Memory B cell (primary cell): ENCODE measurements at regions not wholly inside any gene's neighbourhood (a gene's known extent, or its start where the extent isn't known, plus 50 kb on each side); places are given as distances from the start of the nearest gene placed in this dataset.
"Not testable (repeated sequence)": the region's sequence is repeated elsewhere in the genome, so short reads cannot be mapped to it uniquely, and the experiment has no call there.

Experiments used
- ATAC-seq: fragments of 150-1000 bp; cut with Tn5 transposase; 2 replicates; pipeline ENCODE4 v1.10.0; 2021; ENCODE audit warnings: low read depth, mild to moderate bottlenecking, moderate library complexity
- DNase-seq, 2 donors: peaks; one replicate each; pipeline ENCODE4 v3.0.0; 2022; ENCODE audit warnings: low spot score in 2 of 2
- H3K27ac Mint-ChIP-seq: one replicate; pipeline ENCODE4 v1.8.0; 2022; ENCODE audit warnings: mild to moderate bottlenecking, moderate library complexity, mixed read lengths
- H3K27me3 Mint-ChIP-seq: one replicate; pipeline ENCODE4 v1.8.0; 2022; ENCODE audit warnings: mixed read lengths
- H3K36me3 Mint-ChIP-seq: one replicate; pipeline ENCODE4 v1.8.0; 2022; ENCODE audit warnings: mild to moderate bottlenecking, mixed read lengths
- H3K4me1 Mint-ChIP-seq: one replicate; pipeline ENCODE4 v1.8.0; 2022; ENCODE audit warnings: mixed read lengths
- H3K4me3 Mint-ChIP-seq: one replicate; pipeline ENCODE4 v1.8.0; 2022; ENCODE audit warnings: mild to moderate bottlenecking, moderate library complexity, mixed read lengths
- H3K9me3 Mint-ChIP-seq: one replicate; pipeline ENCODE4 v1.8.0; 2022; ENCODE audit warnings: mixed read lengths

- Mint-ChIP-seq H3K4me3 (no peak overlapping the region), H3K36me3 (no peaks in the 10 kb centered on the region), H3K9me3 (peaks cover 15% of the 10 kb centered on the region), H3K27me3 (no peaks in the 10 kb centered on the region), H3K4me1 (no peaks in the 10 kb centered on the region), H3K27ac (no peak overlapping the region)
- DNase-seq (no peak), ATAC-seq (no peak)
These were observed 1799.7 kb downstream of the SLITRK5 start for GRCh38 chr13:89470901-89471300.

DNA sequence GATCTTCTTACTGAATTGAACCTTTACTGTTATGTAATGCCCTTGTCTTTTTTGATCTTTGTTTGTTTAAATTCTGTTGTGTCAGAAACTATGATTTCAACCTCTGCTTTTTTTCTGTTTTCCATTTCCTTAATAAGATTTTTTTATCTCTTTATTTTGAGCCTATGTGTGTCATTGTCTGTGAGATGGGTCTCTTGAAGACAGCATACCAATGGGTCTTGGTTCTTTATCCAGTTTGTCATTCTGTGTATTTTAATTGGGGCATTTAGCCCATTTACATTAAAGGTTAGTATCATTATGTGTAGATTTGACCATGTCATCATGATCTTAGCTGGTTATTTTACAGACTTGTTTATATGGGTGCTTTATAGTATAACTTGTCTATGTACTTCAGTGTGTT lies 1803.3 kb downstream of the SLITRK5 start:
- no peaks in the 10 kb centered on the region for H3K27me3 Mint-ChIP-seq
- no peak overlapping the region for H3K27ac Mint-ChIP-seq
- H3K9me3 Mint-ChIP-seq, result peaks cover 11% of the 10 kb centered on the region
- ATAC-seq, result no peak
- no peaks in the 10 kb centered on the region for H3K36me3 Mint-ChIP-seq
- H3K4me3 Mint-ChIP-seq, result no peak overlapping the region
- H3K4me1 Mint-ChIP-seq, result no peaks in the 10 kb centered on the region
- DNase-seq, result no peak

DNA sequence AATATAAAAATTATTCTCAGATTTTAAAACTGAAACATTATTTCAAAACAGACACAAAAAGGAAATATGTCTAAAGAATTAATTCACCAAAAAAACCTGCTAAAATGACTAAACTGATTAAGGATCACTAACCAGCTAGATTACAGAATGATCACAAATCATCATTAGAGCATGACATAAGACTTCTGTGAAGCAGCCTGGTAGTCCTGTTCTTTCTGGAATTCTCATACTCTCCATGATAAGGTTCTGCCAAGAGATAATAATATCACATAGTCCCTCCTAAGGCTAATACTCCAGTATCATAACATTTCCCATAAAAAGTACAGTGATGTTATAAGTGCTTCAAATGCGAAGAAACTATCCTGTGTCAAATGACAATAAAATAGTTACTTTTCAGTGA lies 1814.9 kb downstream of the SLITRK5 start:
- Mint-ChIP-seq H3K4me1 (no peaks in the 10 kb centered on the region), H3K36me3 (no peaks in the 10 kb centered on the region), H3K9me3 (peaks cover 5% of the 10 kb centered on the region), H3K4me3 (no peak overlapping the region), H3K27me3 (no peaks in the 10 kb centered on the region), H3K27ac (no peak overlapping the region)
- DNase-seq (no peak), ATAC-seq (no peak)

DNA sequence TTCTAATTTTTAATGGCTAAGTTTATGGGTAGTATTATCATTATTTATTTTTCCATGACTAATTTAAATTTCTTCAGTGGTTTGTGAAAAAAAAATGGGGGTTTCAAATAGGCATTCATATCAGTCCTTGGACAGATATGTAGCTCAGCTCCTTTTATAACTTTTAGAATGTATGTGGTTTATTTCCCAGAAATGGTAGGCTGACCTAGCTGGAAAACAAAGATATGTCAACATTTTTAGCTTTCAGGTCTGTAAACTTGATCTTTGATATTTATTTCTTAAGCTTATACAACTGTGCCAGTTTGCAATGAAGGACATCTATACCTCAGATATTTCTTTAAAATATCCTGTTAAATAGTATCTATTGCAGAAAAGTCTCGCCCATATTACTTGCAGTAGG lies 1815.5 kb downstream of the SLITRK5 start:
- DNase-seq (no peak), ATAC-seq (no peak)
- H3K4me1 Mint-ChIP-seq, result no peaks in the 10 kb centered on the region
- H3K27me3 Mint-ChIP-seq, result no peaks in the 10 kb centered on the region
- no peak overlapping the region for H3K4me3 Mint-ChIP-seq
- H3K36me3 Mint-ChIP-seq, result peaks cover 1% of the 10 kb centered on the region
- no peak overlapping the region for H3K27ac Mint-ChIP-seq
- H3K9me3 Mint-ChIP-seq, result peaks cover 8% of the 10 kb centered on the region

- no peak overlapping the region for H3K4me3 Mint-ChIP-seq
- no peak overlapping the region for H3K27ac Mint-ChIP-seq
- peaks cover 1% of the 10 kb centered on the region for H3K36me3 Mint-ChIP-seq
- H3K4me1 Mint-ChIP-seq, result no peaks in the 10 kb centered on the region
- no peak for ATAC-seq
- DNase-seq, result no peak
- peaks cover 7% of the 10 kb centered on the region for H3K9me3 Mint-ChIP-seq
- no peaks in the 10 kb centered on the region for H3K27me3 Mint-ChIP-seq
These were observed 1819.5 kb downstream of the SLITRK5 start for GRCh38 chr13:89490661-89491060.

- peaks cover 1% of the 10 kb centered on the region for H3K36me3 Mint-ChIP-seq
- no peaks in the 10 kb centered on the region for H3K27me3 Mint-ChIP-seq
These were observed 1825.3 kb downstream of the SLITRK5 start for GRCh38 chr13:89496478-89496877.

DNA sequence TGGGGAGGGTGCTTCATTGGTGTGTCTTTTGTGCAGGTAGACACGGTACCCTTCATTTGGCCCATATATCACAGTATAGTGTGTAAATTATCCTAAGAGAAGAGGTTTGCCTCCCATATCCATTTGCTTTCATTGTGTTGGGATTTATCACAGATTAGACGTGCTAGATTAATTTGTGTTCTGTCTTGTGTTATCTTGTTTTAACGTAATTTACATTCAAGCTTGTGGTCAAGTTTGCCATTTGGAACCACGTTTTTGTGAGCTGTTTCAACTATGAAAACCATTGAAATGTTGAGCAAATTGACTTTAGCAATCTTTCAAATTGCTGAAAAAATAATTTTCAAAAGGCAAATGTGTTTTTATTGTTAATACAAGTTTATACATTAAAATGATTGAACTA lies 1826.5 kb downstream of the SLITRK5 start:
- Mint-ChIP-seq H3K9me3 (peaks cover 10% of the 10 kb centered on the region), H3K27ac (no peak overlapping the region), H3K27me3 (no peaks in the 10 kb centered on the region), H3K36me3 (no peaks in the 10 kb centered on the region), H3K4me1 (no peaks in the 10 kb centered on the region), H3K4me3 (no peak overlapping the region)
- no peak for DNase-seq
- ATAC-seq, result no peak

More at GRCh38 chr13:89496478-89496877, 1825.3 kb downstream of the SLITRK5 start:
- H3K4me3 Mint-ChIP-seq, result no peak overlapping the region
- peaks cover 10% of the 10 kb centered on the region for H3K9me3 Mint-ChIP-seq
- ATAC-seq (no peak), DNase-seq (no peak)
- no peaks in the 10 kb centered on the region for H3K4me1 Mint-ChIP-seq
- H3K27ac Mint-ChIP-seq, result no peak overlapping the region

DNA sequence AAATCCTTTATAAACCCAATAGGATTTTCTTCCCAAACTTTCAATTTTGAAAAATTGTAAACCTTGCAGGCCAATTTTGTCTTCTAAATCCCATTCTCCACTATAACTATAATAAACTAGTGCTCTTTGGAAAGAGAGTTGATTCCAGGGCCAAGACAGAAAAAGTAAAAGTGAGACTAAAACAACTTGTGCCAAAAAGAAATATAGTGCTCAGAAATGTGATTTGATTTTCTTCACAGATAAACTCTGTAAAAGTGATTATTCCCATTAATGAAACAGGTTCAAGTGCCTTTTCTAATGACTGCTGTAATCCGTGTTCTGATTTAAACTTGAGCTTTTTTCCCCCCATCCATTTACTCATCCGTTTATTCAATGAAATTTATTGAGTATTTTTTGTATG lies 1831.1 kb downstream of the SLITRK5 start:
- no peak overlapping the region for H3K27ac Mint-ChIP-seq
- no peak for DNase-seq
- no peaks in the 10 kb centered on the region for H3K4me1 Mint-ChIP-seq
- peaks cover 5% of the 10 kb centered on the region for H3K9me3 Mint-ChIP-seq
- no peaks in the 10 kb centered on the region for H3K27me3 Mint-ChIP-seq
- H3K4me3 Mint-ChIP-seq, result no peak overlapping the region
- no peak for ATAC-seq
- no peaks in the 10 kb centered on the region for H3K36me3 Mint-ChIP-seq

DNA sequence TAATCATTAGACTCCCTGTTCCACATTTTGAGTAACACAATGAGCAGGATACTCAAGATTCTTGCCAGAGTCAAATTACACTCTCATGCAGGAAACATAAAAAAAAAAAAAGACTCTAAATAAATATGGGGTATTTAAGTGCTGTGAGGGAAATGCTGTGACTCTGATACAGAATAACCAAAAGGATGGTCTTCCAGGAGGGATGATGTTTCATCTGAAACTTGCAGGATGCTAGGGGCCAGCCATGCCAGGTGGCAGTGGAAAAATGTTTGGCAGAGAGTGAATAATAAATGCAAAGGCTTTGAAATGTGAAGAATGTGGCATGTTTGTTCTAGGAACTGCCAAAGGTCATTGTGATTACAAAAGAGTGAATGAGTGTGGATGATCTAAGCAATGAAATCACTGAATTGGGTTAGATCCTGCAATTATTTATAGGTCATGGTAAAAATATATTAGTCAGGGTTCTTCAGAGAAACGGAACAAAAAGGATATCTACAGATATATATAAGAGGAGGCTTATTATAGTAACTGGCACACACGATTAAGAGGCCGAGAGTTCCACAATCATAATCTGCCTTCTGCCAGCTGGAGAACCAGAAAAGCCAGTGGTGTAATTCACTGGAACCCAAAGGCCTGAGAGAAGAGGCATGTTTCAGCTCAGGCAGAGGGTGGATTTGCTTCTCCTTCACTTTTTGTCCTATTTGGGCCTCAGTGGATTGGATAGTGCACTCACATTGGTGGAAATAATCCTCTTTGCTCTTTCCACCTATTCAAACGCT lies 1832.8 kb upstream of the MIR17HG start:
- Mint-ChIP-seq H3K9me3 (peaks cover 11% of the 10 kb centered on the region), H3K27me3 (no peaks in the 10 kb centered on the region)

GRCh38 chr13:89515948-89516347 lies 1831.5 kb upstream of the MIR17HG start:
- no peak overlapping the region for H3K27ac Mint-ChIP-seq
- no peaks in the 10 kb centered on the region for H3K4me1 Mint-ChIP-seq
- H3K9me3 Mint-ChIP-seq, result peaks cover 7% of the 10 kb centered on the region
- no peak overlapping the region for H3K4me3 Mint-ChIP-seq
- H3K27me3 Mint-ChIP-seq, result no peaks in the 10 kb centered on the region
- DNase-seq (no peak), ATAC-seq (no peak)
- H3K36me3 Mint-ChIP-seq, result no peaks in the 10 kb centered on the region

More for the DNA sequence above, 1832.8 kb upstream of the MIR17HG start:
- H3K4me1 Mint-ChIP-seq, result no peaks in the 10 kb centered on the region
- H3K36me3 Mint-ChIP-seq, result no peaks in the 10 kb centered on the region
- DNase-seq, result no peak
- ATAC-seq, result no peak
- H3K27ac Mint-ChIP-seq, result no peak overlapping the region
- H3K4me3 Mint-ChIP-seq, result no peak overlapping the region

DNA sequence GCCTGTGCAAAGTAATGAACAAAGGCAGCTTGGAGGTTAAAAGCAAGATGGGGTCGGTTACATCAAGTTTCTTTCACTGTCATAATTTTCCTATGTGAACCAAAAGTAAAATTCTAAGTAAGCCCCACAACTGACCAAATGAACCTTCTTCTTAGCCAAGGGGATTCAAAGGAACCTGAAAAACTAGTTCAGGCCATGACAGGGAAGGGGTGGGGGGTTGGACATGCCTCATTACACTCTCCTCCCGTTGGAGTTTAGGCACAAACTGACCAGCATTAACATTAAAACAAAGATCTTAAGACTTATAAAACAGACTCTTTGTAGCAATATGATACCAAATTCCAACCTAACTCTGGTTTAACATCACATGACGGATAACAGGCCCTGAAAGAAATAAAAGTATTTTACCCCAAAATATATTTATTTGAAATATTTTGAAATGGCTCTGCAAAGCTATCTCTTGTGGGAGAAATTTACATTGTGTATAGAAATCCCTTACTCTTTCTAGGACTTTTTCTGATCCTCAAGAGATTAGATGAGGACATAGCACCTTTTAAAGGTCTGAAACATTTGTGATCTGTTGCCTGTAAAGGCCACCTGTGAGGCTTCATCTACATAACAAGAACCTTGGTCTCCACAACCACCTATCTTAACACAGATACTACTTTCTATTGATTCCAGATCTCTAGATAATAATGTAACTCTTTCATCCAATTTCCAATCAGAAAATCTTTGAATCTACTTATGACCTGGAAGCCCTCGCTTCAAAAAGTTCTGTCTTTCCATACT lies 1829.0 kb upstream of the MIR17HG start:
- no peak for DNase-seq
- Mint-ChIP-seq H3K36me3 (no peaks in the 10 kb centered on the region), H3K27ac (no peak overlapping the region), H3K27me3 (no peaks in the 10 kb centered on the region), H3K9me3 (peaks cover 11% of the 10 kb centered on the region), H3K4me1 (no peaks in the 10 kb centered on the region), H3K4me3 (no peak overlapping the region)
- no peak for ATAC-seq

DNA sequence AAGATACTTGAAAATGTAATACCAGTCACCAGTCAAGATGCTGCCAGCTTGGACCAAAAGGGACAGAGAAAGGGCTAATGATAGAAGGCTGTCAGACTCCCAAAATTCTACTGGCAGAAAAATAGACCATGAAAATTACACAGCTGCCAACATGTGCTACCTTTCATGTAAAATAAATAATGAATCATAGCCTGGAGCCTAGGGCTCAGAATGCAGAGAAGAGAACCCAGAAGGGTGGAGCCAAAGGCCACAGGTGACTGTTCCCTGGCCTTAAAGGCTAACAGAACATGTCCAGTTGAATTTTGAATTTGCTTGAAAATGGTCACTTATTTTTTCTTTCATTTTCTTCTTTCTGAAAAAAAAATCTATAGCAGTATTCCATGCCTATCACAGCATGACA lies 1827.0 kb upstream of the MIR17HG start:
- no peak for ATAC-seq
- H3K4me1 Mint-ChIP-seq, result no peaks in the 10 kb centered on the region
- no peak overlapping the region for H3K4me3 Mint-ChIP-seq
- H3K27ac Mint-ChIP-seq, result no peak overlapping the region
- no peaks in the 10 kb centered on the region for H3K36me3 Mint-ChIP-seq
- peaks cover 12% of the 10 kb centered on the region for H3K9me3 Mint-ChIP-seq
- no peak for DNase-seq
- H3K27me3 Mint-ChIP-seq, result no peaks in the 10 kb centered on the region

- not testable (repeated sequence) for ATAC-seq, H3K4me3 Mint-ChIP-seq, H3K27ac Mint-ChIP-seq, H3K27me3 Mint-ChIP-seq, H3K4me1 Mint-ChIP-seq, H3K36me3 Mint-ChIP-seq, DNase-seq
- peaks cover 12% of the 10 kb centered on the region for H3K9me3 Mint-ChIP-seq
These were observed 1825.8 kb upstream of the MIR17HG start for GRCh38 chr13:89521672-89522071.

DNA sequence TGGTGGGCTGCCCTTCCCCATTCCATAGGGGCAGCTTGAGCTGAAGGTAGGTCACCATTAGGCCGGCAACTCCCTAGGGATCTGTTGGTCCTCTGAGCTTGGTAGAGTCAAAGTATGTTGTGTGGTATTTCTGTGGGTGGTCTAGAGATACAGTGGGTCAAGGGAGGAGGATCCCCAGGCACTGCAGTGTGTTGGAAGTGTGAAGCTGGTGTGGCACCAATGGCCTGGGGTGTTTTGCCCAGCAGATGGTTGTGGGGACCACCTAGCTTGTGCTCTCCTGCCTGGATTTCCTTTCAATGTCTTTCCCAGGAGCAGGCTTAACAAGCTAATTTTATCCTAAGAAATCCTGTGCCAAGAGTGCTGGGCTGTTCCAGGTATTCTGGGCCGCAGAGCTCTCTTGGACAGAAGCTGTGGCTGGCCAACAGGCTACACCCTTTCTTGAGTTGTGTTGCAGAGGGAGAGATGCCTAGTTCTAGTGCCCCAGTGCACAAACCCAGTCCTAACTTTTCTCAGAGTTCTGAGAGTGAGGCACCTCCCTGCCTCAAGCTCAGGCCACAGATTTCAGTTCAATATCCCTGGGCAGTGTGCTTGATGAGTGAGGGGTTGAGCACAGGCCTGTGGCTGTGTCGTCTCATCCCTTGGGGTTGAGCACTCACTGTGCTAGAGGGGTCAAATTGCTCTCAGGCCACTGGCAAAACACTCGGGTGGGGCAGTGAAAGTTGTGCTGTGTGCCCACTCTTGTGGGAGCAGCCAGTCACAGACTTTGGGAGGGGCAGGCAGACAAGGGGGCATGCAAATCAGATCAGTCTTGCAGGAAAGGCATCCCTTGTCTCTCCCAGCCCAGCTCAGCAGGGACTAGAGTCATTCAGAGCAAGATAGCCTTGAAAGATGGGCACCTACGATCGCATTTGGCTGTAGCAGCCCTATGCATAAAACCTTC lies 1806.1 kb upstream of the MIR17HG start:
- H3K27ac Mint-ChIP-seq, result no peak overlapping the region
- no peaks in the 10 kb centered on the region for H3K27me3 Mint-ChIP-seq
- ATAC-seq, result no peak
- H3K36me3 Mint-ChIP-seq, result no peaks in the 10 kb centered on the region
- H3K9me3 Mint-ChIP-seq, result peaks cover 5% of the 10 kb centered on the region
- no peak overlapping the region for H3K4me3 Mint-ChIP-seq
- no peaks in the 10 kb centered on the region for H3K4me1 Mint-ChIP-seq
- DNase-seq, result no peak
